ENCODE measurements at regions not wholly inside any gene's neighbourhood (a gene's known extent, or its start where the extent isn't known, plus 50 kb on each side); places are given as distances from the start of the nearest gene placed in this dataset.

- TF ChIP-seq NRF1 (conservative IDR thresholded peaks at IDR 0.05; ENCODE audit: low read depth, low read length) (no peak), CBX5 (IDR thresholded peaks at IDR 0.05; ENCODE audit: low read depth) (no peak), HDAC6 (IDR thresholded peaks at IDR 0.05; ENCODE audit: unreplicated experiment) (no peak), EGR1 (IDR thresholded peaks at IDR 0.05; ENCODE audit: borderline replicate concordance in 1 of 2, low read depth in 2 of 2, low read length in 2 of 2) (no peak), MLLT1 (IDR thresholded peaks at IDR 0.05) (no peak), NBN (IDR thresholded peaks at IDR 0.05) (no peak), ZNF207 (IDR thresholded peaks at IDR 0.05; ENCODE audit: borderline replicate concordance) (no peak), PRDM15 (CRISPR knock-in tag; IDR thresholded peaks at IDR 0.05) (no peak), ZNF384 (IDR thresholded peaks at IDR 0.05; ENCODE audit: borderline replicate concordance, low read depth, low read length) (no peak)
Measured at GRCh38 chr12:69099201-69099837, 140.1 kb upstream of the CPSF6 start (continued).
